Small intestine (tissue), 7 donors: ENCODE measurements at regions not wholly inside any gene's neighbourhood (a gene's known extent, or its start where the extent isn't known, plus 50 kb on each side); places are given as distances from the start of the nearest gene placed in this dataset.
A peak's percentile ranks its signal among the peaks of the same experiment; 100 is the strongest.
"Not testable (repeated sequence)": the region's sequence is repeated elsewhere in the genome, so short reads cannot be mapped to it uniquely, and the experiment has no call there.

Source experiments
- DNase-seq, 2 donors: peaks; one replicate each; pipeline versions ENCODE4 v3.0.0 to v3.0.0-alpha.2; 2013
- FAIRE-seq: peaks from 2 replicates; lab custom pipeline; 2012; peaks lifted over from hg19 to GRCh38; lab: Jason Lieb, UNC
- H3K27ac ChIP-seq, 3 donors: one replicate each; pipeline ENCODE4 v1.5.1; 2013; ENCODE audit warnings: low read length in 2 of 3, mild to moderate bottlenecking in 2 of 3, control low read depth in 1 of 3, inconsistent platforms in 1 of 3, low read depth in 1 of 3, moderate library complexity in 1 of 3
- H3K27me3 ChIP-seq, 3 donors: one replicate each; pipeline ENCODE4 v1.6.1; 2013; ENCODE audit warnings: low read length in 3 of 3, inconsistent platforms in 1 of 3; ENCODE audit not compliant: control insufficient read depth in 3 of 3, insufficient read depth in 3 of 3
- H3K36me3 ChIP-seq, 3 donors: one replicate each; pipeline ENCODE4 v1.6.1; 2013; ENCODE audit warnings: low read length in 3 of 3, inconsistent platforms in 1 of 3, low read depth in 1 of 3, mild to moderate bottlenecking in 1 of 3, moderate library complexity in 1 of 3; ENCODE audit not compliant: control insufficient read depth in 3 of 3, insufficient read depth in 2 of 3
- H3K4me1 ChIP-seq, 3 donors: one replicate each; pipeline ENCODE4 v1.6.1; 2013; ENCODE audit warnings: low read length in 2 of 3, inconsistent platforms in 1 of 3, low read depth in 1 of 3, mild to moderate bottlenecking in 1 of 3, moderate library complexity in 1 of 3; ENCODE audit not compliant: control insufficient read depth in 3 of 3, insufficient read depth in 2 of 3
- H3K4me3 ChIP-seq, 3 donors: one replicate each; pipeline ENCODE4 v1.5.1; 2013; ENCODE audit warnings: low read length in 3 of 3, control low read depth in 1 of 3, inconsistent platforms in 1 of 3, low read depth in 1 of 3, mild to moderate bottlenecking in 1 of 3, moderate library complexity in 1 of 3
- H3K9me3 ChIP-seq, 2 donors: one replicate each; pipeline ENCODE4 v1.6.1; 2013; ENCODE audit warnings: low read depth in 1 of 2, low read length in 1 of 2; ENCODE audit not compliant: control insufficient read depth in 2 of 2, insufficient read depth in 1 of 2
- WGBS, 3 donors: extraction: QIAGEN DNeasy Blood & Tissue Kit; methylation state at CpG; one replicate each; pipeline ENCODE4 v1.1.7; 2013; 5-methylcytosine and 5-hydroxymethylcytosine counted together
- donor health status: healthy with polysubstance abuse.
- donor health status: control.
- donor health status: control.
- donor health status: Bipolar disorder and iron deficiency.
- donor health status: healthy.

DNA sequence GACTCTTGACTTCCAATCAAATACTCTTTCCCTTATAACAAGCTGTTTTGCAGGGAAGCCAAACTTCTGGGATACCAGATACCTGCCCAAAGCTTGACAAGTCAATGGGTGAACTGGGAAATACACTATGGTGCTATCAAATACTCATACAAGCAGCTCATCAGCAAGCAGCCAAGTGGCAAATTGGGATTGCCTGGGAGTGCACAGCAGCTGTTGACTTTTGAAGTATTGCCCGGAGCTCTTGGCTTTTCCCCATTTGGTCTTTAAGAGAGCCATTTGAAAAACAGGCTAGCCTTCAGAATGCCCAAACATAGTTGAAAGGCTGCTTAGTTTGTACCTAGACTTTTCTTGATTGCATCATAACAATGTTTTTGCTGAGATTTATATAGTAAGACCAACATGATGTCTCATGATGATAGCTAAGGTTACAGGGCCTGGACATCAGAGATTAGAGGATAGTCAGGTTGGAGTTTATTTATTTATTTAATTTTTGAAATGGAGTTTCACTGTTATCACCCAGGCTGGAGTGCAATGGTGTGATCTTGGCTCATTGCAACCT lies 210.1 kb upstream of the ZNF608 start:
- FAIRE-seq, result no peak
- Histone ChIP-seq H3K36me3 (no peaks in the 10 kb centered on the region), H3K27me3 (no peaks in the 10 kb centered on the region), H3K9me3 (no peaks in the 10 kb centered on the region), H3K4me3 (no peak overlapping the region), H3K27ac (no peak overlapping the region), H3K4me1 (no peaks in the 10 kb centered on the region)
- 73 to 96% (median 90%) methylated on average over 1 of the region's 1 CpG for WGBS, 3 donors
- no peak for DNase-seq

DNA sequence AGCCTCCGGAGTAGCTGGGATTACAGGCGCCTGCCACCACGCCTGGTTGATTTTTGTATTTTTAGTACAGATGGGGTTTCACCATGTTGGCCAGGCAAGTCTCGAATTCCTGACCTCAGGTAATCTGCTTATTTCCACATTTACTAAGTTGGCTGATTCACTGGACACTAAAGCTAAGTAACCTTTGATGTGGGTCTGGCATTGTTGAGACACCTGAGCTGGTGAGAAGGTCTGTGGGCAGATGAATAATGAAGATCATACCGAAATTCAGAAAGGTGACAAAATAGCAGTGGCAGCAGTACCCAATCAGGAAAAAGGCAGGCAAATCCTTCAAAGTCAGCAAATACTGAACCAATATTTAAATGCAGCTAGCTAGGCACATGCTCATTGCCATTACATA lies 210.6 kb upstream of the ZNF608 start:
- Histone ChIP-seq H3K36me3 (no peaks in the 10 kb centered on the region), H3K27me3 (no peaks in the 10 kb centered on the region), H3K9me3 (no peaks in the 10 kb centered on the region), H3K4me3 (no peak overlapping the region), H3K4me1 (no peaks in the 10 kb centered on the region), H3K27ac (no peak overlapping the region)
- no peak for DNase-seq
- FAIRE-seq, result no peak
- 87 to 91% (median 88%) methylated on average over 5 of the region's 5 CpGs for WGBS, 3 donors

GRCh38 chr5:124960266-124960665 lies 213.8 kb upstream of the ZNF608 start:
- no peak for DNase-seq
- Histone ChIP-seq H3K27ac (no peak overlapping the region), H3K27me3 (no peaks in the 10 kb centered on the region), H3K4me1 (no peaks in the 10 kb centered on the region), H3K4me3 (no peak overlapping the region), H3K9me3 (no peaks in the 10 kb centered on the region), H3K36me3 (no peaks in the 10 kb centered on the region)
- 81 to 82% (median 82%) methylated on average over 4 of the region's 4 CpGs for WGBS, 3 donors
- FAIRE-seq, result no peak

DNA sequence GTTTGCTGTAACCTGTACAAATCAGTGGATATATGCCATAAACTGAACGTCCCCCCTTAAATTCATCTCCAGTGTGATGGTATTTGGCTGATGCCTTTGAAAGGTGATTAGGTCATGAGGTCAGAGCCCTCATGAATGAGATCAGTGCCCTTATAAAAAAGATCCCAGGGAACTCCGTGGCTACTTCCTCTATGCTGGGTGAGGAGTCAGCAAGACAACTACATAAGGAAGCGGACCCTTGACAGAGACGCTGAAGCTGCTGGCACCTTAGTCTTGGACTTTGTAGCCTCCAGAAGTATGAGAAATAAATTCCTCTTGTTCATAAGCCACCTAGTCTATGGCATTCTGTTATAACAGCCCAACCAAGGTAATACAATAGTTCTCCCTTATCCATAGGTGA lies 215.1 kb upstream of the ZNF608 start:
- Histone ChIP-seq H3K36me3 (no peaks in the 10 kb centered on the region), H3K4me3 (no peak overlapping the region), H3K27ac (no peak overlapping the region), H3K4me1 (no peaks in the 10 kb centered on the region), H3K27me3 (no peaks in the 10 kb centered on the region), H3K9me3 (no peaks in the 10 kb centered on the region)
- WGBS, 3 donors, result 54 to 75% (median 59%) methylated on average over 4 of the region's 4 CpGs
- FAIRE-seq, result no peak
- DNase-seq, result peak; percentile 17 to 20

DNA sequence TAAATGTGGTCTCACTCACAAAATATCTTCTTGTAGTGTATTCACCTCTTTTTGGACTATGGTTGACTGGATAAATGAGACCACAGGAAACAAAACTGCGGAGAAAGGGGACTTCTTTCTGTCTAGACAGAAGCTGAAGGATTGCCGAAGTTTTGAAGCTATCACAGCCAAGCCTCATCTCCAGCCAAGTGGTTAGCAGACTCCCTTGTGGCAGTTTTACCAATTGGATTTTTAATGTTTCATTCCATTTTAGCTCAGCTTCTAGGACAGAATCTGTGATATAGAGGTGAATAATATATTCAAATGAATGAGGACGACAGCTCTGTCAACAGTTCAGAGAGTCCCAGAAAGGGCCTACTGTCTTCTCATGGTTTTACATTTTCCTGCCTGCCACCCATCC lies 215.7 kb upstream of the ZNF608 start:
- H3K9me3 ChIP-seq, result no peaks in the 10 kb centered on the region
- WGBS, 3 donors, result 83 to 89% (median 88%) methylated on average over 3 of the region's 3 CpGs
- FAIRE-seq (no peak), DNase-seq (no peak)
- H3K4me3 ChIP-seq, result no peak overlapping the region
- no peaks in the 10 kb centered on the region for H3K27me3 ChIP-seq
- no peak overlapping the region for H3K27ac ChIP-seq
- H3K4me1 ChIP-seq, result no peaks in the 10 kb centered on the region
- no peaks in the 10 kb centered on the region for H3K36me3 ChIP-seq

DNA sequence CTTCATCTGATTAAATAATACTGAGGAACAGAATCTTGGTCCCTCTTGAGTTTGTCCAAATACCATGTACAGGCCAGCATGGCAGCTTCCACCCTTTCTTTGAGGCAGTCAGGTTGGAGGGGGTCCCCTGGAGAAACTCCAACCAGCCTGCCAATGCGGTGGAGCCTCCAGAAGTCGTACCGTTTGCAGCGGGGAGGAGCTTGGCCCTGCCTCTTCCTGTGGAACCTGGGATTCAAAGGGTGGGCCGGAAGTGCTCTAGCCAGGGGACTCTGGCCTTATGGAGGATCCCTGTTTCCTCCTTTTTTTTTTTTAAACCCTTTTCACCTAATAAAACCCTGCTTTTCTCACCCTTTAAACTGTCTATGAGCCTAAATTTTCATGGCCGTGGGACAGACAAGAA lies 216.3 kb upstream of the ZNF608 start:
- H3K27ac ChIP-seq, result no peak overlapping the region
- no peaks in the 10 kb centered on the region for H3K9me3 ChIP-seq
- H3K4me1 ChIP-seq, result no peaks in the 10 kb centered on the region
- H3K27me3 ChIP-seq, result no peaks in the 10 kb centered on the region
- FAIRE-seq (no peak), DNase-seq (no peak)
- 77 to 90% (median 86%) methylated on average over 6 of the region's 6 CpGs for whole genome bisulfite sequencing, 3 donors
- H3K4me3 ChIP-seq, result no peak overlapping the region
- no peaks in the 10 kb centered on the region for H3K36me3 ChIP-seq

GRCh38 chr5:124963236-124963919 lies 216.9 kb upstream of the ZNF608 start:
- Histone ChIP-seq H3K27ac (no peak overlapping the region), H3K36me3 (no peaks in the 10 kb centered on the region), H3K4me1 (no peaks in the 10 kb centered on the region), H3K9me3 (no peaks in the 10 kb centered on the region), H3K4me3 (no peak overlapping the region), H3K27me3 (no peaks in the 10 kb centered on the region)
- FAIRE-seq (no peak), DNase-seq (peak in 1 of 2 donors; percentile 54)
- WGBS, 3 donors, result 77 to 93% (median 80%) methylated on average over 14 of the region's 14 CpGs

GRCh38 chr5:124966741-124967140 lies 220.3 kb upstream of the ZNF608 start:
- H3K4me3 ChIP-seq, DNase-seq, H3K9me3 ChIP-seq, H3K36me3 ChIP-seq, FAIRE-seq, H3K27ac ChIP-seq, H3K4me1 ChIP-seq, H3K27me3 ChIP-seq: not testable (repeated sequence)
- 78 to 84% (median 84%) methylated on average over 5 of the region's 5 CpGs for WGBS, 3 donors

GRCh38 chr5:124970381-124970780 lies 223.9 kb upstream of the ZNF608 start:
- H3K4me3 ChIP-seq, H3K36me3 ChIP-seq, H3K27me3 ChIP-seq, H3K27ac ChIP-seq, FAIRE-seq, H3K4me1 ChIP-seq, H3K9me3 ChIP-seq, DNase-seq: not testable (repeated sequence)
- 92 to 94% (median 94%) methylated on average over 5 of the region's 5 CpGs for WGBS, 3 donors
